SKM-1 (cell line): ENCODE measurements at regions not wholly inside any gene's neighbourhood (a gene's known extent, or its start where the extent isn't known, plus 50 kb on each side); places are given as distances from the start of the nearest gene placed in this dataset.

Experiments used
- DNase-seq: peaks from one replicate; lab custom pipeline; 2025; ENCODE audit not compliant: unreplicated experiment; lab: John Stamatoyannopoulos, UW

DNA sequence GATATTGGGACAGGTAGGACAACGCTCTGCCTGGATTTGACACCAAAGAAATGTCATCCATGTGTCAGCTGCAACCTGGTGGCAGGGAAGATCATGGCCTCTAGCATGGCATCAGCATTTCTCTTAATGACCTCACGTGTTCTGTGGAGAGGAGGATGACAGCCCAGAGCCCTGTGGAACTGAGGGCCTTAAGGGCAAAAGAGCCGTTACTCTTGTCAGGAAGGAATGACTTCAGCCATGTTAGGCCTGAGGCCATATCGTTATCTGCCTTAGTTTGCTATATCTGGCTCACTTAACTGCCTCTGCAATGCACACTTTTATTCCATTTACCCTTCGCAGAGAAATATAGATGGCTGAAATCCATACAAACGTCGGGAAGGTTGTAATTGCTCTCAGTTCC is 83.2 kb upstream of the PBX1 start:
- no peak for DNase-seq

DNA sequence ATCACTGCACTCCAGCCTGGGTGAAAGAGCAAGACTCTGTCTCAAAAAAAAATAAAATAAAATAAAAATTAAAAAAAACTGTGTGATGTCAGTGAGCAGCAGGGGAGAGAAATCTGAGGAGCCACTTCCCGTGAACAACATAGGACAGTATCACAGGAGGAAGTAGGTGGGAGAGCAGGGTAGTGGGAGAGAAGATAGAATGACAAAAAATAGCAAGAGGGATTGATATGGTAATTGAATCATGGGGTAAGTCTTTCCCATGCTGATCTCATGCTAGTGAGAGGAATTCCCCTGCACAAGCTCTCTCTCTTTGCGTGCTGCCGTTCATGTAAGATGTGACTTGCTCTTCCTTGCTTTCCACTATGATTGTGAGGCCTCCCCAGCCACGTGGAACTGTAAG is 81.6 kb upstream of the PBX1 start:
- no peak for DNase-seq

DNA sequence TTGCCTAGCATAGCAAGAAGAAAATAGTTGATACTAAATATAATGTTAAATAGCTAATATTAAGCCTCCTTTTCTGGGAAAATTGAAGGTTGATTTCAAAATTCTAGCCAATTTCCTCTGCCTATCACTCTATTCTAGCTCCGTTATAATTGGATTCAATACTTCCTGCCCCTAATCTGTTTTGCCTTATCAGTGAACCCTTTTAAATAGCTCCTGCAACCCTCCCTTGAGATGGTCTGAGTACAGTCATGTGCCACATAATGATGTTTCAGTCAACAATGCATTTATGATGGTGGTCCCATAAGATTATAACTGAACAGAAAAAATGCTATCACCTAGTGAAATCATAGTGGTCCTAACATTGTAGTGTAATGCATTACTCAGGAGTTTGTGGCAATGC is 79.7 kb upstream of the PBX1 start:
- no peak for DNase-seq

DNA sequence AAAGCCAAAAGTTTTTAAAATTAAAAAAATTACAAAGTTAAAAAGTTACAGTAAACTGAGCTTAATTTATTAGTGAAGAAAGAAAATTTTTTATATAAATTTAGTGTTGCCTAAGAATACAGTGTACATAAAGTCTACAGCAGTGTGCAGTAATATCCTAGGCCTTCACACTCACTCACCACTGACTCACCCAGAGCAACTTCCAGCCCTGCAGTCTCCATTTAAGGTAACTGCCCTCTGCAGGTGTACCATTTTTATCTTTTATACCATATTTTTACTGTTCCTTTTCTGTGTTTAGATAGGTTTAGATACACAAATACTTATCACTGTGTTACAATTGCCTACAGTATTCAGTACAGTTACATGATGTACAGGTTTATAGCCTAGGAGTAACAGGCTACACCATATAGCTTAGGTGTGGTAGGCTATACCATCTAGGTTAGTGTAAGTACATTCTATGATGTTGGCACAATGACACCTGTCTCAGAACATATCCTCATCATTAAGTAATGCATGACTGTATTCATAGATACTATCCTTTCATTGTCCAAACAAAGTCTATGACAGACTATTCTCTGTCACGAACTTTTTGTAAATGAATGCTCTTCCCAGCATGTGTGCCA is 78.6 kb upstream of the PBX1 start:
- no peak for DNase-seq

DNA sequence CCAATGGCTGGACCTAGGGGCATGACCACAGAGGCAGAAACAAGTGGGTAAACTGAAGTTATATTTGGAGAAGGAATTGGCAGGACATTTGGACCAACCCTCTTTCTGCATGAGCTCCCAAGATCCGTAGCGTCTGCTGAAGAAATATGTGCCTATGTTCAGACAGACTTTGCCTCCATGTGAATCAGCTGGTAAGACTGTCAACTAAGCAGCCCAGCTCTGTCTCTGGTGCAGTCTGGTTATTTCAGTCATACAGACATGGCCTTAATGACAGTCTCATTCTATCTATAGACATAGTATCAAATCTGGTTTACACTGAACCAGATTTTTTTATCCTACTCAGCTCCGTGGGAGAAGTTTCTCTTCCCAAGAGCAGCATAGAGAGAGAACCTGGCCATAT is 63.1 kb upstream of the PBX1 start:
- no peak for DNase-seq

DNA sequence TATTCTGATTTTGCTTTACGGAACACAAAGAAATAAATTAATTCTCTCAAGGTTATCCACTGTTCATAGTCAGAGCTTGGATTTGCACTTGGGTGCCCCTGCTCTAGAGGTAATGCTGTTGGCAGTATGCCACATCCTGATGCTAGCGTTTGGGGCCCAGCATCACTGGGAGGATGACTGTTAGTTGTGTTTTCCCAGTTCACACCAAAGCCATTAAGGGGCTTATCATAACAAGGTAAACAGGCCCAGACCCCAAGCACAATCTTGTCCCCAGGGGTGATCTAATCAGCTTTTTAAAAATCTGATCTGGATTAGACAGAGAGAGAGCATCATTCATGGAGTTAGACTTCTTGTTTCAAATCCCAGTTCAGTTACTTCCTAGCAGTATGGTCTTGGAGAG is 60.2 kb upstream of the PBX1 start:
- no peak for DNase-seq

DNA sequence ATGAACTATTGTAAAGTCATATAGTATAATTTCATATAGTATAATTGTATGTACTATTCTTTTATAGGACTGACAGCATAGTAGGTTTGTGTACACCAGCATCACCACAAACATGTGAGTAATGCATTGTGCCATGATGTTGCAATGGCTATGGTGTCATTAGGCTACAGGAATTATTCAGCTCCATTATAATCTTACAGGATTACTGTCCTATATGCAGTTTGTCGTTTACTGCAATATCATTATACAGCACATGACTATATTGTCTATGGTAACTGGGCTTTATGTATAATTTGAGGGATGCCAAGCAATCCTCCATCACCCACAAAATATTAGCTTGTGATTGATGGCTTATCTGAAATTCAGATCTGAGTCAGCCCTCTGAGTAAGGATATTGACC is 54.2 kb upstream of the PBX1 start:
- DNase-seq: no peak
